WTC11 (cell line): ENCODE measurements at regions not wholly inside any gene's neighbourhood (a gene's known extent, or its start where the extent isn't known, plus 50 kb on each side); places are given as distances from the start of the nearest gene placed in this dataset.

Experiments used
- ATAC-seq: fragments of 200-7000 bp; cut with Tn5 transposase; 2 replicates; pipeline ENCODE4 v1.10.0; 2021; ENCODE audit warnings: mild to moderate bottlenecking, moderate library complexity
- CTCF ChIA-PET: fragments of 300-600 bp; sonication (Branson Sonifier 250); formaldehyde crosslinking; loops from one replicate; lab custom pipeline; 2021; ENCODE audit warnings: antibody characterized with exemption; lab: Charles Lee
- POLR2A ChIA-PET: fragments of 350-600 bp; sonication (Branson Sonifier 250); formaldehyde crosslinking; loops from one replicate; lab custom pipeline; 2021; ENCODE audit warnings: antibody characterized with exemption; lab: Charles Lee
- DNase-seq: peaks from one replicate; pipeline ENCODE4 v3.0.0; 2021; ENCODE audit warnings: low spot score
- H3K27ac Mint-ChIP-seq: 2 replicates; pipeline ENCODE4 v1.8.0; 2021; ENCODE audit warnings: mixed read lengths
- H3K27me3 Mint-ChIP-seq: 2 replicates; pipeline ENCODE4 v1.8.0; 2021; ENCODE audit warnings: low read depth, mild to moderate bottlenecking, moderate library complexity, mixed read lengths
- H3K36me3 Mint-ChIP-seq: 2 replicates; pipeline ENCODE4 v1.8.0; 2021; ENCODE audit warnings: mixed read lengths
- H3K4me1 Mint-ChIP-seq: 2 replicates; pipeline ENCODE4 v1.8.0; 2022; ENCODE audit warnings: mixed read lengths
- H3K4me3 Mint-ChIP-seq: 2 replicates; pipeline ENCODE4 v1.8.0; 2021; ENCODE audit warnings: mild to moderate bottlenecking, moderate library complexity, mixed read lengths
- H3K9me3 Mint-ChIP-seq: 2 replicates; pipeline ENCODE4 v1.8.0; 2021; ENCODE audit warnings: mixed read lengths
- CBFB ChIP-seq: sonication (generic); formaldehyde crosslinking; IDR thresholded peaks from 2 replicates; pipeline ENCODE4 v1.8.1; 2022; ENCODE audit warnings: mild to moderate bottlenecking, low read depth, missing genetic modification reagents
- ELF4 ChIP-seq: sonication (generic); formaldehyde crosslinking; IDR thresholded peaks from 2 replicates; pipeline ENCODE4 v1.8.1; 2022; ENCODE audit warnings: low read depth, mild to moderate bottlenecking, moderate library complexity, missing genetic modification reagents
- ETV6 ChIP-seq: sonication (generic); formaldehyde crosslinking; IDR thresholded peaks from 2 replicates; pipeline ENCODE4 v1.8.1; 2022; ENCODE audit warnings: mild to moderate bottlenecking, missing genetic modification reagents
- FOXJ3 ChIP-seq: sonication (generic); formaldehyde crosslinking; IDR thresholded peaks from 2 replicates; pipeline ENCODE4 v1.9.0; 2021; ENCODE audit warnings: missing genetic modification reagents, mild to moderate bottlenecking, borderline replicate concordance
- FOXP1 ChIP-seq: sonication (generic); formaldehyde crosslinking; IDR thresholded peaks from 2 replicates; pipeline ENCODE4 v1.8.0; 2022; ENCODE audit warnings: missing genetic modification reagents, mild to moderate bottlenecking, moderate library complexity, borderline replicate concordance
- GABPB1 ChIP-seq: sonication (generic); formaldehyde crosslinking; IDR thresholded peaks from 2 replicates; pipeline ENCODE4 v1.8.1; 2023; ENCODE audit warnings: mild to moderate bottlenecking, missing genetic modification reagents
- GTF2I ChIP-seq: fragments of 250-450 bp; sonication (Bioruptor Pico); conservative IDR thresholded peaks from 2 replicates; pipeline ENCODE4 v1.4.0; 2021; ENCODE audit warnings: mild to moderate bottlenecking
- HMGA2 ChIP-seq: fragments of 250-450 bp; sonication (Bioruptor Pico); IDR thresholded peaks from 2 replicates; pipeline ENCODE4 v1.4.0; 2021; ENCODE audit warnings: mild to moderate bottlenecking, moderate library complexity
- IRF2 ChIP-seq: sonication (generic); formaldehyde crosslinking; IDR thresholded peaks from 2 replicates; pipeline ENCODE4 v1.8.0; 2022; ENCODE audit warnings: low read depth, missing genetic modification reagents, borderline replicate concordance
- JAZF1 ChIP-seq: fragments of 250-450 bp; sonication (Bioruptor Pico); IDR thresholded peaks from 2 replicates; pipeline ENCODE4 v1.9.0; 2021; ENCODE audit warnings: moderate library complexity, mild to moderate bottlenecking, inconsistent platforms
- MXD4 ChIP-seq: fragments of 250-450 bp; sonication (Bioruptor Pico); IDR thresholded peaks from 2 replicates; pipeline ENCODE4 v1.8.0; 2021; ENCODE audit warnings: mild to moderate bottlenecking, moderate library complexity, borderline replicate concordance
- NR1H2 ChIP-seq: sonication (generic); formaldehyde crosslinking; IDR thresholded peaks from 2 replicates; pipeline ENCODE4 v1.9.0; 2021; ENCODE audit warnings: mild to moderate bottlenecking, moderate library complexity, missing genetic modification reagents
- OVOL2 ChIP-seq: fragments of 250-450 bp; sonication (Bioruptor Pico); IDR thresholded peaks from 2 replicates; pipeline ENCODE4 v1.9.0; 2021; ENCODE audit warnings: mild to moderate bottlenecking, borderline replicate concordance
- RELA ChIP-seq: sonication (generic); formaldehyde crosslinking; IDR thresholded peaks from 2 replicates; pipeline ENCODE4 v1.8.1; 2022; ENCODE audit warnings: missing genetic modification reagents, mild to moderate bottlenecking, borderline replicate concordance
- SMAD4 ChIP-seq: sonication (generic); formaldehyde crosslinking; IDR thresholded peaks from 2 replicates; pipeline ENCODE4 v1.8.0; 2022; ENCODE audit warnings: mild to moderate bottlenecking, missing genetic modification reagents
- TEAD1 ChIP-seq: sonication (generic); formaldehyde crosslinking; IDR thresholded peaks from 2 replicates; pipeline ENCODE4 v1.8.0; 2022; ENCODE audit warnings: mild to moderate bottlenecking, missing genetic modification reagents
- ZNF416 ChIP-seq: fragments of 250-450 bp; sonication (Bioruptor Pico); IDR thresholded peaks from 2 replicates; pipeline ENCODE4 v1.9.0; 2021; ENCODE audit warnings: mild to moderate bottlenecking, inconsistent platforms
- ZNF671 ChIP-seq: fragments of 250-450 bp; sonication (Bioruptor Pico); IDR thresholded peaks from 2 replicates; pipeline ENCODE4 v1.8.0; 2021; ENCODE audit warnings: mild to moderate bottlenecking
- TF ChIP-seq, protein P1 (sequence below): sonication (generic); formaldehyde crosslinking; IDR thresholded peaks from 2 replicates; pipeline ENCODE4 v1.8.1; 2023; ENCODE audit warnings: mild to moderate bottlenecking, missing genetic modification reagents, moderate library complexity
- TF ChIP-seq, protein P2 (sequence below): sonication (generic); formaldehyde crosslinking; IDR thresholded peaks from 2 replicates; pipeline ENCODE4 v1.8.0; 2023; ENCODE audit warnings: missing genetic modification reagents
- TF ChIP-seq, protein P3 (sequence below): sonication (generic); formaldehyde crosslinking; IDR thresholded peaks from 2 replicates; pipeline ENCODE4 v1.8.1; 2022; ENCODE audit warnings: mild to moderate bottlenecking, moderate library complexity, missing genetic modification reagents
- TF ChIP-seq, protein P4 (sequence below): fragments of 250-450 bp; sonication (Bioruptor Pico); IDR thresholded peaks from 2 replicates; pipeline ENCODE4 v2.1.2; 2022; ENCODE audit warnings: mild to moderate bottlenecking, moderate library complexity
- TF ChIP-seq, protein P5 (sequence below): sonication (generic); formaldehyde crosslinking; IDR thresholded peaks from 2 replicates; pipeline ENCODE4 v1.8.0; 2023; ENCODE audit warnings: missing genetic modification reagents, mild to moderate bottlenecking, borderline replicate concordance
- TF ChIP-seq, protein P6 (sequence below): sonication (generic); formaldehyde crosslinking; IDR thresholded peaks from 2 replicates; pipeline ENCODE4 v1.8.1; 2022; ENCODE audit warnings: mild to moderate bottlenecking, missing genetic modification reagents, moderate library complexity, borderline replicate concordance
- TF ChIP-seq, protein P7 (sequence below): sonication (generic); formaldehyde crosslinking; IDR thresholded peaks from 2 replicates; pipeline ENCODE4 v1.8.1; 2023; ENCODE audit warnings: mild to moderate bottlenecking, missing genetic modification reagents

DNA sequence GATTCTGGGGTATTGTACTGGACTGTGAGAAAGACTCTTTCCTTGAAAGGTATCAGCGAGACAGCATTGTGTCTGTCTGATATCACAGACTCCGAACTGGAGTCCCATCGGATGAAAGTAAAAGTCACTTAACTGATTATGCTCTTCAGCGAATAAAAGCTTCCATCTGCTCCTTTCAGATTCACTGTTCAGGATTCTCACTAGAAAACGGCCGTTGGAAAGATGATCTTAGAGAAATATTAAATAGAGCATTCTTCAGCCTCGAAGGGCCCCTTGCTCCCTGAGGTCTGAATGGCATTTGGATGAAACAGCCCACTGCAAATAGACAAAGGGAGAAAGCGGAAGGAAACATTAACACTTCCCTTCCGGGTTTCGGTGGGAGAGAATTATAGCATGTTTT lies 416.2 kb upstream of the PRKX start:
- no peak overlapping the region for H3K4me3 Mint-ChIP-seq
- H3K27me3 Mint-ChIP-seq: no peaks in the 10 kb centered on the region; the same call in 1 of the 2 replicates
- no peaks in the 10 kb centered on the region for H3K36me3 Mint-ChIP-seq
- DNase-seq (no peak), ATAC-seq (no peak)
- ChIA-PET POLR2A (no interaction called here), CTCF (no interaction called here)
- TF ChIP-seq NR1H2 (CRISPR knock-in tag): no peak
- no peak for TF ChIP-seq IRF2
- TF ChIP-seq, protein P1, sequence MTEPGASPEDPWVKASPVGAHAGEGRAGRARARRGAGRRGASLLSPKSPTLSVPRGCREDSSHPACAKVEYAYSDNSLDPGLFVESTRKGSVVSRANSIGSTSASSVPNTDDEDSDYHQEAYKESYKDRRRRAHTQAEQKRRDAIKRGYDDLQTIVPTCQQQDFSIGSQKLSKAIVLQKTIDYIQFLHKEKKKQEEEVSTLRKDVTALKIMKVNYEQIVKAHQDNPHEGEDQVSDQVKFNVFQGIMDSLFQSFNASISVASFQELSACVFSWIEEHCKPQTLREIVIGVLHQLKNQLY (CRISPR knock-in tag): no peak
- TF ChIP-seq, protein P2, sequence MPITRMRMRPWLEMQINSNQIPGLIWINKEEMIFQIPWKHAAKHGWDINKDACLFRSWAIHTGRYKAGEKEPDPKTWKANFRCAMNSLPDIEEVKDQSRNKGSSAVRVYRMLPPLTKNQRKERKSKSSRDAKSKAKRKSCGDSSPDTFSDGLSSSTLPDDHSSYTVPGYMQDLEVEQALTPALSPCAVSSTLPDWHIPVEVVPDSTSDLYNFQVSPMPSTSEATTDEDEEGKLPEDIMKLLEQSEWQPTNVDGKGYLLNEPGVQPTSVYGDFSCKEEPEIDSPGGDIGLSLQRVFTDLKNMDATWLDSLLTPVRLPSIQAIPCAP (CRISPR knock-in tag): no peak
- TF ChIP-seq ZNF416 (CRISPR knock-in tag): no peak
- TF ChIP-seq ETV6: no peak
- no peak for TF ChIP-seq ELF4 (CRISPR knock-in tag)
- TF ChIP-seq OVOL2 (CRISPR knock-in tag): no peak
- peaks cover 5% of the 10 kb centered on the region; the same call in 1 of the 2 replicates for H3K4me1 Mint-ChIP-seq
- H3K27ac Mint-ChIP-seq: no peak overlapping the region
- H3K9me3 Mint-ChIP-seq: peaks cover 11% of the 10 kb centered on the region

DNA sequence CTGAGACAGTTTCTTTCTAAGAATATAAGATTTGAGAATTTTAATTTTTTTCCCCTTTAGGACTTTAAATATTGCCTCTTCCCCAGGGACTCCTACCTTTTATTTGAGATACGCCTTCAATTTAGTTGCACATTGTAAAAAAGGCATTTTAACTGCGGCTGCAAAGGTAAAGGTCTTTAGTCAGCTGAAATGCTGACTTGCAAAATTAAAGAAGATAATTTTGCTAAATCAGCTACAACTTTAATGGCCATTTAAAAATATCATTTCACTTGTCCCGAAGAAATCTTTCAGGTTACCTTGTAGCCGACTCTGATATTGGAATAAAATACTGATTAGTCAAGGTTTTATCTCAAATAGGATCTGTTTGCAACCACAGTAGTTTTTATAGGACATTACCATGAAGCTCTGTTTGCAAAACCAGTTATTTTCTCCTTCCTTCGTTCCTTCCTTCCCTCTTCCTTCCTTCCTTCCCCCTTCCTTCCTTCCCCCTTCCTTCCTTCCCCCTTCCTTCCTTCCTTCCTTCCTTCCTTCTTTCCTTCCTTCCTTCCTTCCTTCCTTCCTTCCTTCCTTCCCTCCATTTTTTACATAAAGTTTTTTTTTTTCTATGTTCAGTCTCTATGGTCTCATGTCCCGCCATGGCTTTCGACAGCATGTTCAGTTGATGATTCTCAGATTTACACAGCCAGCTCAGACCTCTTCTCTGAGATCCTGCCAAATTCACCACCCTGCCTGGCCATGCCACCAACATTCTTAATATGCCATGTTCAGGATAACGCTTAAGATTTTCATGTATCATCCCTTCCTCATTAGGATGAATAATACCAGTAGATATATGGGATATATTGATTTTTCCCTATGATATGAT lies 405.4 kb upstream of the PRKX start:
- H3K36me3 Mint-ChIP-seq: no peaks in the 10 kb centered on the region
- no peaks in the 10 kb centered on the region for H3K27me3 Mint-ChIP-seq
- no peak for TF ChIP-seq CBFB
- TF ChIP-seq, protein P3, sequence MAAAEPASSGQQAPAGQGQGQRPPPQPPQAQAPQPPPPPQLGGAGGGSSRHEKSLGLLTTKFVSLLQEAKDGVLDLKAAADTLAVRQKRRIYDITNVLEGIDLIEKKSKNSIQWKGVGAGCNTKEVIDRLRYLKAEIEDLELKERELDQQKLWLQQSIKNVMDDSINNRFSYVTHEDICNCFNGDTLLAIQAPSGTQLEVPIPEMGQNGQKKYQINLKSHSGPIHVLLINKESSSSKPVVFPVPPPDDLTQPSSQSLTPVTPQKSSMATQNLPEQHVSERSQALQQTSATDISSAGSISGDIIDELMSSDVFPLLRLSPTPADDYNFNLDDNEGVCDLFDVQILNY: no peak
- TF ChIP-seq GABPB1: no peak
- TF ChIP-seq, protein P4, sequence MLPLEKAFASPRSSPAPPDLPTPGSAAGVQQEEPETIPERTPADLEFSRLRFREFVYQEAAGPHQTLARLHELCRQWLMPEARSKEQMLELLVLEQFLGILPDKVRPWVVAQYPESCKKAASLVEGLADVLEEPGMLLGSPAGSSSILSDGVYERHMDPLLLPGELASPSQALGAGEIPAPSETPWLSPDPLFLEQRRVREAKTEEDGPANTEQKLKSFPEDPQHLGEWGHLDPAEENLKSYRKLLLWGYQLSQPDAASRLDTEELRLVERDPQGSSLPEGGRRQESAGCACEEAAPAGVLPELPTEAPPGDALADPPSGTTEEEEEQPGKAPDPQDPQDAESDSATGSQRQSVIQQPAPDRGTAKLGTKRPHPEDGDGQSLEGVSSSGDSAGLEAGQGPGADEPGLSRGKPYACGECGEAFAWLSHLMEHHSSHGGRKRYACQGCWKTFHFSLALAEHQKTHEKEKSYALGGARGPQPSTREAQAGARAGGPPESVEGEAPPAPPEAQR: no peak
- TF ChIP-seq, protein P5, sequence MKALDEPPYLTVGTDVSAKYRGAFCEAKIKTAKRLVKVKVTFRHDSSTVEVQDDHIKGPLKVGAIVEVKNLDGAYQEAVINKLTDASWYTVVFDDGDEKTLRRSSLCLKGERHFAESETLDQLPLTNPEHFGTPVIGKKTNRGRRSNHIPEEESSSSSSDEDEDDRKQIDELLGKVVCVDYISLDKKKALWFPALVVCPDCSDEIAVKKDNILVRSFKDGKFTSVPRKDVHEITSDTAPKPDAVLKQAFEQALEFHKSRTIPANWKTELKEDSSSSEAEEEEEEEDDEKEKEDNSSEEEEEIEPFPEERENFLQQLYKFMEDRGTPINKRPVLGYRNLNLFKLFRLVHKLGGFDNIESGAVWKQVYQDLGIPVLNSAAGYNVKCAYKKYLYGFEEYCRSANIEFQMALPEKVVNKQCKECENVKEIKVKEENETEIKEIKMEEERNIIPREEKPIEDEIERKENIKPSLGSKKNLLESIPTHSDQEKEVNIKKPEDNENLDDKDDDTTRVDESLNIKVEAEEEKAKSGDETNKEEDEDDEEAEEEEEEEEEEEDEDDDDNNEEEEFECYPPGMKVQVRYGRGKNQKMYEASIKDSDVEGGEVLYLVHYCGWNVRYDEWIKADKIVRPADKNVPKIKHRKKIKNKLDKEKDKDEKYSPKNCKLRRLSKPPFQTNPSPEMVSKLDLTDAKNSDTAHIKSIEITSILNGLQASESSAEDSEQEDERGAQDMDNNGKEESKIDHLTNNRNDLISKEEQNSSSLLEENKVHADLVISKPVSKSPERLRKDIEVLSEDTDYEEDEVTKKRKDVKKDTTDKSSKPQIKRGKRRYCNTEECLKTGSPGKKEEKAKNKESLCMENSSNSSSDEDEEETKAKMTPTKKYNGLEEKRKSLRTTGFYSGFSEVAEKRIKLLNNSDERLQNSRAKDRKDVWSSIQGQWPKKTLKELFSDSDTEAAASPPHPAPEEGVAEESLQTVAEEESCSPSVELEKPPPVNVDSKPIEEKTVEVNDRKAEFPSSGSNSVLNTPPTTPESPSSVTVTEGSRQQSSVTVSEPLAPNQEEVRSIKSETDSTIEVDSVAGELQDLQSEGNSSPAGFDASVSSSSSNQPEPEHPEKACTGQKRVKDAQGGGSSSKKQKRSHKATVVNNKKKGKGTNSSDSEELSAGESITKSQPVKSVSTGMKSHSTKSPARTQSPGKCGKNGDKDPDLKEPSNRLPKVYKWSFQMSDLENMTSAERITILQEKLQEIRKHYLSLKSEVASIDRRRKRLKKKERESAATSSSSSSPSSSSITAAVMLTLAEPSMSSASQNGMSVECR (CRISPR knock-in tag): no peak
- no peak for TF ChIP-seq GTF2I (CRISPR knock-in tag)
- no peak for TF ChIP-seq SMAD4 (CRISPR knock-in tag)
- no peak for TF ChIP-seq RELA (CRISPR knock-in tag)
- TF ChIP-seq, protein P6, sequence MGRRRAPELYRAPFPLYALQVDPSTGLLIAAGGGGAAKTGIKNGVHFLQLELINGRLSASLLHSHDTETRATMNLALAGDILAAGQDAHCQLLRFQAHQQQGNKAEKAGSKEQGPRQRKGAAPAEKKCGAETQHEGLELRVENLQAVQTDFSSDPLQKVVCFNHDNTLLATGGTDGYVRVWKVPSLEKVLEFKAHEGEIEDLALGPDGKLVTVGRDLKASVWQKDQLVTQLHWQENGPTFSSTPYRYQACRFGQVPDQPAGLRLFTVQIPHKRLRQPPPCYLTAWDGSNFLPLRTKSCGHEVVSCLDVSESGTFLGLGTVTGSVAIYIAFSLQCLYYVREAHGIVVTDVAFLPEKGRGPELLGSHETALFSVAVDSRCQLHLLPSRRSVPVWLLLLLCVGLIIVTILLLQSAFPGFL (CRISPR knock-in tag): no peak
- no peak for TF ChIP-seq TEAD1 (CRISPR knock-in tag)
- no peak for TF ChIP-seq MXD4 (CRISPR knock-in tag)
- no peak for TF ChIP-seq HMGA2 (CRISPR knock-in tag)
- TF ChIP-seq FOXP1: no peak
- no peak for TF ChIP-seq FOXJ3 (CRISPR knock-in tag)
- TF ChIP-seq ZNF671 (CRISPR knock-in tag): no peak
- TF ChIP-seq ZNF416 (CRISPR knock-in tag): no peak
- TF ChIP-seq, protein P7, sequence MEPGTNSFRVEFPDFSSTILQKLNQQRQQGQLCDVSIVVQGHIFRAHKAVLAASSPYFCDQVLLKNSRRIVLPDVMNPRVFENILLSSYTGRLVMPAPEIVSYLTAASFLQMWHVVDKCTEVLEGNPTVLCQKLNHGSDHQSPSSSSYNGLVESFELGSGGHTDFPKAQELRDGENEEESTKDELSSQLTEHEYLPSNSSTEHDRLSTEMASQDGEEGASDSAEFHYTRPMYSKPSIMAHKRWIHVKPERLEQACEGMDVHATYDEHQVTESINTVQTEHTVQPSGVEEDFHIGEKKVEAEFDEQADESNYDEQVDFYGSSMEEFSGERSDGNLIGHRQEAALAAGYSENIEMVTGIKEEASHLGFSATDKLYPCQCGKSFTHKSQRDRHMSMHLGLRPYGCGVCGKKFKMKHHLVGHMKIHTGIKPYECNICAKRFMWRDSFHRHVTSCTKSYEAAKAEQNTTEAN (CRISPR knock-in tag): no peak
- no peak for TF ChIP-seq JAZF1
- ATAC-seq (no peak), DNase-seq (no peak)
- no peak overlapping the region for H3K4me3 Mint-ChIP-seq
- H3K9me3 Mint-ChIP-seq: no peaks in the 10 kb centered on the region
- H3K27ac Mint-ChIP-seq: no peak overlapping the region
- POLR2A ChIA-PET: interaction anchor here (0.7 kb wide), 2 partner anchors 20 to 84 kb away, joined by 3 to 5 read pairs; no protein-coding TSS in a partner anchor
- CTCF ChIA-PET: no interaction called here
- H3K4me1 Mint-ChIP-seq: no peaks in the 10 kb centered on the region
